ENCODE measurements at regions not wholly inside any gene's neighbourhood (a gene's known extent, or its start where the extent isn't known, plus 50 kb on each side); places are given as distances from the start of the nearest gene placed in this dataset.
A peak's percentile ranks its signal among the peaks of the same experiment; 100 is the strongest.

DNA sequence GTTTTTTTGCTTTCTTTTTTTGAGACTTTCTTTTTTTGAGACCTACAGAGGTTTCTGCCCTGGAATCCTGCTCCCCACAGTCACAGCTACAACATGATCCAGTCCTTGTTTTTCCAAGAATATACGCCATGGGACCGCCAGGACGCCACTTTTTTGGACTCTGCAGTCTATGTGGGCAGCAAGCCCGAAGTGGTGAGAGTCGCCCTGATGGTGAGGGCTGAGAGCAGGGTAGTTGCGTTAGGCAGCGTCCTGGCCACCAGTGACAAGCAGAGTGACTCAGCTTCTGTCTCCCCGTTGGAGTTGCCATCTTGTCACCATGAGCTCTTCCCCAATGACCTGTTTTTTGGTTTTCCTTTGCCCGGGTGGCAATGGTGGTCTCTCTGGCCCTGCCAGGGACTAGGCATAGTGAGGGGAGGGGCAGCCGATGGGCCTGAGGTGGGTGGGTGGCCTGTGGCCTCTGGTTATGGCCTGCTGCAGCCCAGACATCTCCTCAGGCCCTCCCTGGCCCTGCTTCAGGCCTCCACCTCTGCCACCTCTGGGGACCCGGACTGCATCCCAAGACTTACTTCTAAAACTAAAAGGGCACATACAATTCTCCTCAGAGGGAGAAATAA, 88.0 kb upstream of the MALRD1 start:
- Histone ChIP-seq H2AK5ac (ENCODE audit: low read depth, low read length) (peak overlapping the region; percentile 71), H3K4me3 (ENCODE audit: low read length in 2 of 2) (no peak overlapping the region), H3K27me3 (ENCODE audit: control insufficient read depth in 3 of 3, insufficient read depth in 3 of 3, low read depth in 1 of 3, low read length in 3 of 3) (no peaks in the 10 kb centered on the region), H4K91ac (ENCODE audit: low read depth, low read length, poor library complexity) (no peak overlapping the region), H3K4me2 (ENCODE audit: insufficient read depth, low read length, poor library complexity, severe bottlenecking) (no peak overlapping the region), H3K36me3 (replicated peaks in 1 of 2; ENCODE audit: control insufficient read depth in 2 of 2, insufficient read depth in 2 of 2, low read length in 2 of 2) (no peaks in the 10 kb centered on the region), H2BK15ac (ENCODE audit: low read length) (no peak overlapping the region), H3K9ac (ENCODE audit: low read depth, low read length, poor library complexity) (no peak overlapping the region), H2BK5ac (ENCODE audit: low read length) (no peak overlapping the region), H2BK120ac (ENCODE audit: low read depth, low read length) (peak overlapping the region; percentile 57), H3K4ac (ENCODE audit: low read length) (no peak overlapping the region), H3K23ac (ENCODE audit: low read depth, low read length, poor library complexity) (no peak overlapping the region), H3K18ac (ENCODE audit: low read length) (peak overlapping the region; percentile 52), H4K8ac (ENCODE audit: low read depth, low read length) (no peak overlapping the region), H2BK12ac (ENCODE audit: low read length) (no peak overlapping the region), H3K4me1 (ENCODE audit: control insufficient read depth in 2 of 2, insufficient read depth in 1 of 2, low read depth in 1 of 2, low read length in 2 of 2) (no peaks in the 10 kb centered on the region), H3K9me3 (replicated peaks in 1 of 2; ENCODE audit: control insufficient read depth in 2 of 2, insufficient read depth in 1 of 2, low read depth in 1 of 2, low read length in 2 of 2) (no peaks in the 10 kb centered on the region), H3K14ac (ENCODE audit: low read length) (no peak overlapping the region), H3K79me1 (ENCODE audit: low read depth, low read length) (no peaks in the 10 kb centered on the region), H3K27ac (replicated peaks; ENCODE audit: low read length) (no peak overlapping the region), H2AFZ (ENCODE audit: low read length) (no peak overlapping the region)
- no peak for DNase-seq (ENCODE audit: low spot score)
- no CpG with 5 or more reads among the region's 11 CpGs for WGBS, 2 donors (ENCODE audit: extremely low coverage in 2 of 2, insufficient read length in 2 of 2, insufficient replicate concordance in 1 of 2)

- DNase-seq (ENCODE audit: low spot score): no peak
- no peaks in the 10 kb centered on the region for H3K4me1 ChIP-seq (ENCODE audit: control insufficient read depth in 2 of 2, insufficient read depth in 1 of 2, low read depth in 1 of 2, low read length in 2 of 2)
- H3K79me1 ChIP-seq (ENCODE audit: low read depth, low read length): no peaks in the 10 kb centered on the region
- H3K9ac ChIP-seq (ENCODE audit: low read depth, low read length, poor library complexity): no peak overlapping the region
- H2BK120ac ChIP-seq (ENCODE audit: low read depth, low read length): no peak overlapping the region
- H4K8ac ChIP-seq (ENCODE audit: low read depth, low read length): no peak overlapping the region
- no peak overlapping the region for H2BK15ac ChIP-seq (ENCODE audit: low read length)
- no peak overlapping the region for H3K14ac ChIP-seq (ENCODE audit: low read length)
- WGBS, 2 donors (ENCODE audit: extremely low coverage in 2 of 2, insufficient read length in 2 of 2, insufficient replicate concordance in 1 of 2): no CpG with 5 or more reads among the region's 1 CpG
- no peak overlapping the region for H3K4ac ChIP-seq (ENCODE audit: low read length)
- no peak overlapping the region for H2BK12ac ChIP-seq (ENCODE audit: low read length)
- no peak overlapping the region for H3K23ac ChIP-seq (ENCODE audit: low read depth, low read length, poor library complexity)
- H3K4me2 ChIP-seq (ENCODE audit: insufficient read depth, low read length, poor library complexity, severe bottlenecking): no peak overlapping the region
- H3K9me3 ChIP-seq (replicated peaks in 1 of 2; ENCODE audit: control insufficient read depth in 2 of 2, insufficient read depth in 1 of 2, low read depth in 1 of 2, low read length in 2 of 2): no peaks in the 10 kb centered on the region
- H3K36me3 ChIP-seq (replicated peaks in 1 of 2; ENCODE audit: control insufficient read depth in 2 of 2, insufficient read depth in 2 of 2, low read length in 2 of 2): no peaks in the 10 kb centered on the region
- no peak overlapping the region for H4K91ac ChIP-seq (ENCODE audit: low read depth, low read length, poor library complexity)
- H3K27me3 ChIP-seq (ENCODE audit: control insufficient read depth in 3 of 3, insufficient read depth in 3 of 3, low read depth in 1 of 3, low read length in 3 of 3): no peaks in the 10 kb centered on the region
- H2AK5ac ChIP-seq (ENCODE audit: low read depth, low read length): no peak overlapping the region
- H2AFZ ChIP-seq (ENCODE audit: low read length): no peak overlapping the region
- H3K4me3 ChIP-seq (ENCODE audit: low read length in 2 of 2): no peak overlapping the region
- no peak overlapping the region for H3K18ac ChIP-seq (ENCODE audit: low read length)
- H3K27ac ChIP-seq (replicated peaks; ENCODE audit: low read length): no peak overlapping the region
- H2BK5ac ChIP-seq (ENCODE audit: low read length): no peak overlapping the region
Measured at GRCh38 chr10:18968159-18968558, 80.4 kb upstream of the MALRD1 start.

DNA sequence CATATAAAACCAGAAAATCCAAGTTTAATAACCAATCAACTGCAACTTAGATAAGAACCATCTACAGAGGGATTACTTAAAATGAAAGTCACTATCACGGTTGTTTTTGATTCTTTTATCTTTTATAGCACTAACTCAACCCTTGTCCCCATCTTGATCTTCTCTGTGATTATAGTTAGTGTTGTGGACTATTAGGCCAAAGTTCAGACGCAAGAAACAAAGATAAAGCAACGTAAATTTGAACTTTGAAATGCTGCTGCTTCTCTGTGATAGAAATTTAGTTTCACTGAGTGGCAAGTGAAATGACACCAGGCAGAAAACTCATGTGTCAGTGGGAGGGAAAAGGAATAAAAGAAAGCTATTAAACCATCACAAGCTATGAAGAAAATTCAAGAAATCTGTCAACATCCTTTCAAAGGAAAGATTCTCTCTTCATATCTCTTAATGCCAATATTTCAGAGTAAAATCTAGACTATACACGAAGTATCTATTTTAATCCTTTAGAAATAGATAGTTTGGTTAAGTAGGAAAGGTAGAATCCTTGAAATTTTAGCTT, 71.8 kb upstream of the MALRD1 start:
- H4K91ac ChIP-seq (ENCODE audit: low read depth, low read length, poor library complexity): no peak overlapping the region
- no peaks in the 10 kb centered on the region for H3K36me3 ChIP-seq (replicated peaks in 1 of 2; ENCODE audit: control insufficient read depth in 2 of 2, insufficient read depth in 2 of 2, low read length in 2 of 2)
- H2BK15ac ChIP-seq (ENCODE audit: low read length): no peak overlapping the region
- no peak overlapping the region for H3K9ac ChIP-seq (ENCODE audit: low read depth, low read length, poor library complexity)
- WGBS, 2 donors (ENCODE audit: extremely low coverage in 2 of 2, insufficient read length in 2 of 2, insufficient replicate concordance in 1 of 2): no CpG with 5 or more reads among the region's 4 CpGs
- no peak overlapping the region for H3K27ac ChIP-seq (replicated peaks; ENCODE audit: low read length)
- no peak overlapping the region for H3K14ac ChIP-seq (ENCODE audit: low read length)
- H2BK120ac ChIP-seq (ENCODE audit: low read depth, low read length): no peak overlapping the region
- no peak overlapping the region for H2BK12ac ChIP-seq (ENCODE audit: low read length)
- no peak overlapping the region for H3K23ac ChIP-seq (ENCODE audit: low read depth, low read length, poor library complexity)
- H2BK5ac ChIP-seq (ENCODE audit: low read length): no peak overlapping the region
- H3K9me3 ChIP-seq (replicated peaks in 1 of 2; ENCODE audit: control insufficient read depth in 2 of 2, insufficient read depth in 1 of 2, low read depth in 1 of 2, low read length in 2 of 2): no peaks in the 10 kb centered on the region
- DNase-seq (ENCODE audit: low spot score): no peak
- no peak overlapping the region for H2AFZ ChIP-seq (ENCODE audit: low read length)
- no peak overlapping the region for H2AK5ac ChIP-seq (ENCODE audit: low read depth, low read length)
- no peaks in the 10 kb centered on the region for H3K79me1 ChIP-seq (ENCODE audit: low read depth, low read length)
- H3K4ac ChIP-seq (ENCODE audit: low read length): no peak overlapping the region
- H3K4me2 ChIP-seq (ENCODE audit: insufficient read depth, low read length, poor library complexity, severe bottlenecking): no peak overlapping the region
- H3K4me1 ChIP-seq (ENCODE audit: control insufficient read depth in 2 of 2, insufficient read depth in 1 of 2, low read depth in 1 of 2, low read length in 2 of 2): no peaks in the 10 kb centered on the region
- no peak overlapping the region for H3K18ac ChIP-seq (ENCODE audit: low read length)
- no peak overlapping the region for H3K4me3 ChIP-seq (ENCODE audit: low read length in 2 of 2)
- no peaks in the 10 kb centered on the region for H3K27me3 ChIP-seq (ENCODE audit: control insufficient read depth in 3 of 3, insufficient read depth in 3 of 3, low read depth in 1 of 3, low read length in 3 of 3)
- H4K8ac ChIP-seq (ENCODE audit: low read depth, low read length): no peak overlapping the region

DNA sequence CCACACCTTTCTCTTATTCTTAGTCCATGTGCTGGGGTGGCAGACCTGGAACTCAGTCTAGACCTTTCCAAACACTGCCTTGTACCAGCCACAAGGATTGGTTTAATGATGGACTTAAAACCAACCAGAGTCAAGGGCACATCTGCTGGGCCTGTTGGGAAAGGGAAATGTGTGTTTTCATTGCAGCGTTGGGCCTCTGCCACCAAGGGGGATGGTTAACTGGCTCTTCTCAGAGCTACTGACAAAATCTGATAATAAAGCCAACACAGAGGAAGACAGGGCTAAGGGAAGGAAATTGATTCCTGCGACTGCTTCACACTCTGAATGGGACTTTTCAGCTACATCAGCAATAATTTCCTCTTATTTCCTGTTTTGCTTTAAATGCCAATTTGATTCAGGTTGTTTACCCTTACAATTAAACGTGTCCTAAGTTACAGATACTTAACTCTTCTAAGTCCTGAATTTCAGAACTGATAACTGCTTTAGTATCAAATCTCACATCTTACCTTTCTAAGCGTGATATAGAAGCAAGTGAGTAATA, 68.4 kb upstream of the MALRD1 start:
- no peak overlapping the region for H2BK12ac ChIP-seq (ENCODE audit: low read length)
- H2BK120ac ChIP-seq (ENCODE audit: low read depth, low read length): no peak overlapping the region
- no peak overlapping the region for H3K23ac ChIP-seq (ENCODE audit: low read depth, low read length, poor library complexity)
- H3K27ac ChIP-seq (replicated peaks; ENCODE audit: low read length): no peak overlapping the region
- H2BK5ac ChIP-seq (ENCODE audit: low read length): no peak overlapping the region
- H3K4me3 ChIP-seq (ENCODE audit: low read length in 2 of 2): no peak overlapping the region
- H3K9ac ChIP-seq (ENCODE audit: low read depth, low read length, poor library complexity): no peak overlapping the region
- no peak overlapping the region for H2AFZ ChIP-seq (ENCODE audit: low read length)
- no peak for DNase-seq (ENCODE audit: low spot score)
- H3K4ac ChIP-seq (ENCODE audit: low read length): no peak overlapping the region
- no peaks in the 10 kb centered on the region for H3K79me1 ChIP-seq (ENCODE audit: low read depth, low read length)
- H2AK5ac ChIP-seq (ENCODE audit: low read depth, low read length): no peak overlapping the region
- H3K4me1 ChIP-seq (ENCODE audit: control insufficient read depth in 2 of 2, insufficient read depth in 1 of 2, low read depth in 1 of 2, low read length in 2 of 2): no peaks in the 10 kb centered on the region
- no peak overlapping the region for H4K91ac ChIP-seq (ENCODE audit: low read depth, low read length, poor library complexity)
- no peak overlapping the region for H2BK15ac ChIP-seq (ENCODE audit: low read length)
- no peak overlapping the region for H3K14ac ChIP-seq (ENCODE audit: low read length)
- no peaks in the 10 kb centered on the region for H3K36me3 ChIP-seq (replicated peaks in 1 of 2; ENCODE audit: control insufficient read depth in 2 of 2, insufficient read depth in 2 of 2, low read length in 2 of 2)
- no peak overlapping the region for H4K8ac ChIP-seq (ENCODE audit: low read depth, low read length)
- H3K27me3 ChIP-seq (ENCODE audit: control insufficient read depth in 3 of 3, insufficient read depth in 3 of 3, low read depth in 1 of 3, low read length in 3 of 3): no peaks in the 10 kb centered on the region
- no peak overlapping the region for H3K18ac ChIP-seq (ENCODE audit: low read length)
- no CpG with 5 or more reads among the region's 4 CpGs for WGBS, 2 donors (ENCODE audit: extremely low coverage in 2 of 2, insufficient read length in 2 of 2, insufficient replicate concordance in 1 of 2)
- H3K4me2 ChIP-seq (ENCODE audit: insufficient read depth, low read length, poor library complexity, severe bottlenecking): no peak overlapping the region
- no peaks in the 10 kb centered on the region for H3K9me3 ChIP-seq (replicated peaks in 1 of 2; ENCODE audit: control insufficient read depth in 2 of 2, insufficient read depth in 1 of 2, low read depth in 1 of 2, low read length in 2 of 2)

Measured in neuronal stem cell (in vitro differentiated cells).